GM18519 (cell line): ENCODE measurements at regions not wholly inside any gene's neighbourhood (a gene's known extent, or its start where the extent isn't known, plus 50 kb on each side); places are given as distances from the start of the nearest gene placed in this dataset.
"Not testable (repeated sequence)": the region's sequence is repeated elsewhere in the genome, so short reads cannot be mapped to it uniquely, and the experiment has no call there.

Experiments
- ATAC-seq: cut with Tn5 transposase; IDR thresholded peaks from one replicate; pipeline ENCODE4 v1.9.1; 2021; ENCODE audit warnings: mild to moderate bottlenecking, moderate library complexity; ENCODE audit not compliant: unreplicated experiment, low FRiP score

DNA sequence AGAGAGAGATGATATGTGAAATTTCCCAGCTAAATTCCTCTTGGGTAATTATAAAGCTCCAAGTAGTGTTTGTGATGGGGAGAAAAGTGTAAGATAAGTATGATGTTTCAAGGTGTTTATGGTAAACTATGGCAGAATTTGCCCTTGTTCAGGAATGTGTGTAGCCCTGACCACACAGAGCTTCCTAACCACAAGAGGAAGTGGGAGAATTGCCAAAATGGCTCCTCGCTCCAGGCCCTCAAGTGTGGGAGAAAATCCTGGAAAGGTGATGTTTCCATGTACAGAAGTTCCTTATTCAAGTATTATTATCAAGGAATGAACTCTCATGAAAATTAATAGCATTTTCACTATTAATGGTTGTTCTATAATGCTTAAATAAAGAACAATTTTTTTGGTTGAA, 878.3 kb downstream of the TDRD15 start:
- no peak for ATAC-seq

GRCh38 chr2:22003270-22003669, 879.5 kb downstream of the TDRD15 start:
- no peak for ATAC-seq

DNA sequence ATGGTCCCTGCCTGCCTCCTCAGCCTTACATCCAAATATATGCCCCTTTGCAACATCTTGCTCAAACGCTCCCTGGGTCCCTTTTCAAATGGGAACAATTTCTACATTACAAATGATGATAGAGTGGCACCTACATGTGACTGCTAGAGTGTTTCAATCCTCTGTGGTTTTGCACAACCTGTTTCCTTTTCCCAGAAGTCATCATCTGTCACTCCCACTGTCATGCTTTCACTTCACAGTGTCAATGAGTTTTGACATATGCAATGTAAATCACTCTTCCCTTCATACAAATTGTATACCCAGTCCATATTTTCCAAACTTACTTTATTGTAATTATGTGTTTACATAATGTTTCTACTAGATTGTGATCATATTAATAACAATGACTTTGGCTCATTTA, 887.3 kb downstream of the TDRD15 start:
- ATAC-seq, result no peak

GRCh38 chr2:22020091-22020742, 896.4 kb downstream of the TDRD15 start:
- ATAC-seq, result no peak

DNA sequence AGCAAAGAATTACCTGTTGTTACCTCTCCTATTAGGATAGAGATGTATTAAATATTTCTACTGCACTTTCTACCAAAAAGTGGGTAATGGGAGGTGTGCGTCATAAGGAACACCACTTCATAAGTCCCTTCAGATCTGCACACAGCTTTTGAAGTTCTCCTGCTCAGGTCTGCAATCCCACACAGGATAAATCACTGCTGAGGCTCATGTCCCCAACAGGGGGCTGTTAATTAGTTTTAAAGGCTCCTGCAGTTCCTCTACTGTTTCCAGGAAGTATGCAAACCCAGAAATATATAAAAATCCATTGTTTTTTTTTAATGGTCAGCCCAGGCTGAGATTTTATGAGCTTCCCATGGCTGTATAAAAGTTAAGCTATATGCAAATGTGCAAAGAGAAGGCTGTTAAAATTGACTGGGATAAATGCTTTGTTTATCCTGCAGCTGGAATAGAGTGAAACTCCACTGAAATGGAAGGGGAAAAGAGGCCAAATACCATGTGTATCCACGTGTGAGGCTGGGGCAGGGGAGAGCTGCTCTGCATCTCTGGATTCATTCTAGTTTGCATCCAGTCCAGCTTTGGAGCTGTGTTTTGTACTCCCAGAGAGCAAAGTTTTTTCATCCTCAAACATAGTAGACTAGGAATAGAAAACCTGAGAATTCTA, 903.7 kb downstream of the TDRD15 start:
- ATAC-seq, result no peak

DNA sequence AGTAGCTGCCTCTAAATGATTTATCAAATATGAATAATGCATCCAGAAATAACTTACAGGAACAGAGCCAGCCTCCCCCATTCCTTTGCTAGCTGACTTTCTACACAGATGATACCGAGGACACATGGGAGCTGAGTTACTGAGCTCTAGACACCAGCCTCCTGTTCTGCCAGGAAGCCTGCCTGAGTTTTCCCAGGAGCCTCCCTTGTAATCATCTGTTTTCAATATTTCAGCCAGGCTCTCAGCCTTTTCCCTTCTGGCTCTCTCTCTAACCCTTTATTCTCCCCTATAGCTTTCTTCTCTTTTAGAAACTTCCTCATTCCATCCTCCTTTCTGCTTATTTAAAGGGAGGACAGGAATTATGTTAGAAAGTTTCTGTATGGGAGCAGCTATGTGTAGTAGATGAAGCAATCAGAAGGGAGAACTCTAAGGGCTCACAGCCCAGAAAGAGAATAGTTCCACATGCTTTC, 911.6 kb downstream of the TDRD15 start:
- ATAC-seq, result no peak

DNA sequence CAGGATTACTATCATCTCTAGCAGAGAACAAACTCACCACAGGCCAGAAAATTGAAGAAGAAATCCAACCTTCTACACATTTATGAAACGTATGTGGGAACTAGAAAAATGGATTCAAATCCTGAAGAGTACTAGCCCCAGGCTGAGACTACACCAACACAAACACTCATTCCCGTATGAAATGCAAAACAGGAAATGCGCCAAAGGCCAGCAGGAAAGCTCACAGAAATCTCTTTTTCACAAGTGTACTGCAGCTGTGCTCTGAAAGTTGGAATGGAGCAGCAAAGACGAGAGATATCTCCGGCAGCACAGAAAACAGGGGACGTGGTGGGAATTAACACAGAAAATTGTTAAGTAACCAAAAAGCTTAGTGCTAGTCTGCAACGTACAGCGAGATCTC, 913.5 kb downstream of the TDRD15 start:
- no peak for ATAC-seq

- ATAC-seq, result no peak
These were observed 920.0 kb downstream of the TDRD15 start for GRCh38 chr2:22043784-22044183.

GRCh38 chr2:22055784-22056620, 932.2 kb downstream of the TDRD15 start:
- ATAC-seq, result no peak

- ATAC-seq, result no peak
These were observed 932.9 kb downstream of the TDRD15 start for GRCh38 chr2:22056621-22057132.

- ATAC-seq, result no peak
These were observed 938.9 kb downstream of the TDRD15 start for GRCh38 chr2:22062679-22063078.

DNA sequence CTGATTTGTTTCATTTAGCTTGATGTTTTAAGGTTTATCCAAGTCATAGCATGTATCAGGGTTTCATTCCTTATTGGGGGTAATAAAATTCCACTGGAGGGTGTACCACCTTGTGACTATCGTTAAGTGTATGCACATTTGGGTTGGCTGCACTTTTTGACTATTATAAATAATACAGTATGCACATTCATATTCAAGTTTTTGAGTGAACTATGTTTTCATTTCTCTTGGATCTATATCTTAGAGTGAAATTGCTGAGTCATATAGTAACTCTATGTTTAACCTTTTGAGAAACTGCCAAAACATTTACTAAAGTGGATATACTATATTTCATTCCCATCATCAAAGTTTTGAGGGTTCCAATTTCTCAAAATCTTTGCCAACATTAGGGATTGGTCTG, 952.7 kb downstream of the TDRD15 start:
- no peak for ATAC-seq

- no peak for ATAC-seq
These were observed 954.9 kb downstream of the TDRD15 start for GRCh38 chr2:22078701-22079100.

DNA sequence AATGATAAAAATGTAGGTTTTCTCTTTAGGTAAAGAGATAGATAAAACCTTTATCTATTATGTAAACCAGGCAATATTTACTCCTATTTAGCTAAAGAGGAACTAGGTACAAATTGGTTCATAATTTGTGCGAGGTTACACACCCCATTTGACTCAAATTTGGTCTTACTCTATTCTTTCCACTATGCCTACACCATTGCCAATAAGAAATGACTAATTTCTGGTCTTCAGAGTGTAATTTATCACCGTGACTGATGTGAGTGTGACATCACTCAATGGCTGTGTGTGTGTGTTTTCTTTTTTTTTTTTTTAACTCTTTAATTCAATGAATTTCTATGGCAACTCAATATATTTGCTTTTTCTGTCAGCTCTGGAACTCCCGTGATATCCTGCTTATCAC, 955.8 kb downstream of the TDRD15 start:
- ATAC-seq, result no peak

DNA sequence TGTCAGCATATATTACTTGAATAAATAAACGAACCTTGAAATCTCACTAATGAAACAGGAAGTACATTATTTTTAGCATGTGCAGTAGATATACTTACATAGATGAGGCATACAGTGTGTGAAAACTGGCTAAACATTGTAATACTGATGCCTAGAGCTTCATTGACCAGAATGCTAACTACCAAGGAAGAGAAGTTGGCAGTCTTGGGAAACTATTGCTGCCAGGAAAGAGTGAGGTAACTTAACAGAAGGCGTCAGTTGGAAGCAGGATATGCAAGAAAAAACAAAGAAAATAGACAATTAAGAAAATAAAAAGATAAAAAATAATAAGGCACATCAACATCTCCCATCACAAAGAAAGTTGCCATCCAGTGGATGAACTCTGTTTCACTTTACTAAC, 963.0 kb downstream of the TDRD15 start:
- no peak for ATAC-seq

DNA sequence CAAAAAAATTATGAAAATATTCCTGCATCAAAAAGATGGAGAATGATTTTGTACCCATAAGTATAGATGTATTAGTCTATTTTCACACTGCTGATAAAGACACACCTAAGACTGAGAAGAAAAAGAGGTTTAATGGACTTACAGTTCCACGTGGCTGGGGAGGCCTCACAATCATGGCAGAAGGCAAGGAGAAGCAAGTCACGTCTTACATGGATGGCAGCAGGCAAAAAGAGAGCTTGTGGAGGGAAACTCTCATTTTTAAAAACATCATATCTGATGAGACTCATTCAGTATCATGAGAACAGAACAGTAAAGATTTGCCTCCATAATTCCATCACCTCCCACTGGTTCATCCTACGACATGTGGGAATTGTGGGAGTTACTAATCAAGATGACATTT, 979.8 kb downstream of the TDRD15 start:
- ATAC-seq, result not testable (repeated sequence)

DNA sequence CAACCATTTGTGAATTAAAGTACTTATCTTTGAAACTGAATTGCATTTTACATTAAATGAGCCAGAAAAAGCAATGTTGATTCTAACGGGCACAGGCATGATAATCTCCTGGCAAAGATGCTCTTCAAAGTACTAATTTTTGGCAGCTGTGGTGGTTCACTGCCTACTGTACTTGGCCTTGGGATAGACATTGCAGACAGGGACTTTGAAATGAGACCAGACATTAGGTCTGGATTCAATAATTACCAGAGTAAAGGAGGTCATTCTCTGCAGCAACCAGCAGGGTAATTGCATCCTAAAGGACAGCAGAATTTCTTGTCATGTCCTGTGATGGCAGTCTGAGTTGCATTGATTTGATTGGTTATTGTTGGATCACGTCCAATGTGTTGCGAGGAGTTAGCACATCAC, 986.5 kb downstream of the TDRD15 start:
- ATAC-seq, result no peak

- no peak for ATAC-seq
These were observed 1000.2 kb downstream of the TDRD15 start for GRCh38 chr2:22124003-22124402.

- ATAC-seq, result no peak
These were observed 1002.3 kb downstream of the TDRD15 start for GRCh38 chr2:22126106-22126505.

DNA sequence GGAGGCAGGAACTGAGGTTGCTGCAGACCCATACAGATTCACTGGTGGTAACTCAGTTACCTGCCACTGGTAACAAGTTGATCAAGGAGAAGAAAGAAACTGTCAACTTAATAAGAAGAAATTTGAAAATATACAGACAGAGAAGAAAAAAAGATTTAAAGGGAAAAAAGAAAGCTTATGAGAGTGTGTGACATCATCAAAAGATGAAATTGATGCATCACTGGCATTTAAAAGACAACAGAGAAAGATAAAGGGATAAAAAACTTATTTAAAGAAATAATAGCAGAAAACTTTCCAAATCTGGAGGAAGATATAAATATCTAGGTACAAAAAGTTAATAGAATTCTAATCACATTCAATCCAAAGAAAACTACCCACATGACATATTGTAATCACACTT, 1003.2 kb downstream of the TDRD15 start:
- no peak for ATAC-seq

DNA sequence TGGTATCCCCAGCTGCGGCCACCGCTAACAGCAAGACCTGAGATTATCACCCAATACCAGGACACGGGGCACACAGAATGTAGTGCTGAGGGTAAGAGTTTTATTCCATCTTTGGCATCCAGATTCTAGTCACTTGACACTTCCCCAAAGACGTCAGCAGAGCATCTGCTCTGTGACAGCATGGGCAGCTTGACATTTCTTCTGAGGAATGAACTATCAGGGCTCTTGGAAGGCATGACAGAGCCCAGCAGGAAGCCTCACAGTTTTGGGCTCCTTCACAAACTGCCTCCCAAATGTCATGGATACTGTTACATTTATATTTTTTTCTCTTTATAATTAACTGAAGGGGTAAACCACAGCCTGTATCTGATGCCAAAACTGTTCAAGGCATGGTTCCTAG, 1010.7 kb downstream of the TDRD15 start:
- no peak for ATAC-seq
